ENCODE measurements at regions not wholly inside any gene's neighbourhood (a gene's known extent, or its start where the extent isn't known, plus 50 kb on each side); places are given as distances from the start of the nearest gene placed in this dataset.

GRCh38 chr7:125444864-125445263, 515.2 kb upstream of the POT1 start:
- Histone ChIP-seq H3K4me1 (no peaks in the 10 kb centered on the region), H3K4me3 (no peak overlapping the region), H3K27me3 (no peaks in the 10 kb centered on the region), H3K27ac (no peak overlapping the region), H3K36me3 (no peaks in the 10 kb centered on the region), H3K9me3 (no peaks in the 10 kb centered on the region)
- ATAC-seq (no peak), DNase-seq (no peak)
- no peak for TF ChIP-seq POLR2A (IDR thresholded peaks at IDR 0.05)
- TF ChIP-seq CTCF (IDR thresholded peaks at IDR 0.05 in 4 of 5, conservative IDR thresholded peaks at IDR 0.05 in 1 of 5), result no peak
- in situ Hi-C loops (cut with MboI; ENCODE audit: low sequenced_read_pairs in 4 of 4), result no loop called here
- intact Hi-C loops (cut with DNase I; ENCODE audit: low total_unique reads), result no loop called here

- no peaks in the 10 kb centered on the region for H3K27me3 ChIP-seq
- in situ Hi-C loops (cut with MboI; ENCODE audit: low sequenced_read_pairs in 4 of 4) (no loop called here), intact Hi-C loops (cut with DNase I; ENCODE audit: low total_unique reads) (no loop called here)
- no peaks in the 10 kb centered on the region for H3K4me1 ChIP-seq
- H3K9me3 ChIP-seq, result no peaks in the 10 kb centered on the region
- H3K4me3 ChIP-seq, result no peak overlapping the region
- no peak overlapping the region for H3K27ac ChIP-seq
- no peaks in the 10 kb centered on the region for H3K36me3 ChIP-seq
- ATAC-seq (no peak), DNase-seq (no peak)
- no peak for TF ChIP-seq CTCF (IDR thresholded peaks at IDR 0.05 in 4 of 5, conservative IDR thresholded peaks at IDR 0.05 in 1 of 5)
- TF ChIP-seq POLR2A (IDR thresholded peaks at IDR 0.05), result no peak
Observed at GRCh38 chr7:125436220-125436619, 506.6 kb upstream of the POT1 start.

- H3K27ac ChIP-seq, result no peak overlapping the region
- ATAC-seq (no peak), DNase-seq (no peak)
- H3K4me1 ChIP-seq, result no peaks in the 10 kb centered on the region
- no peak overlapping the region for H3K4me3 ChIP-seq
- no peaks in the 10 kb centered on the region for H3K27me3 ChIP-seq
- no peaks in the 10 kb centered on the region for H3K9me3 ChIP-seq
- TF ChIP-seq CTCF (IDR thresholded peaks at IDR 0.05 in 4 of 5, conservative IDR thresholded peaks at IDR 0.05 in 1 of 5) (no peak), POLR2A (IDR thresholded peaks at IDR 0.05) (no peak)
- in situ Hi-C loops (cut with MboI; ENCODE audit: low sequenced_read_pairs in 4 of 4) (no loop called here), intact Hi-C loops (cut with DNase I; ENCODE audit: low total_unique reads) (no loop called here)
- no peaks in the 10 kb centered on the region for H3K36me3 ChIP-seq
Observed at GRCh38 chr7:125431349-125431748, 501.7 kb upstream of the POT1 start.

- Histone ChIP-seq H3K4me1 (no peaks in the 10 kb centered on the region), H3K4me3 (no peak overlapping the region), H3K27ac (no peak overlapping the region), H3K9me3 (no peaks in the 10 kb centered on the region), H3K27me3 (no peaks in the 10 kb centered on the region), H3K36me3 (no peaks in the 10 kb centered on the region)
- in situ Hi-C loops (cut with MboI; ENCODE audit: low sequenced_read_pairs in 4 of 4) (no loop called here), intact Hi-C loops (cut with DNase I; ENCODE audit: low total_unique reads) (no loop called here)
- no peak for DNase-seq
- no peak for TF ChIP-seq CTCF (IDR thresholded peaks at IDR 0.05 in 4 of 5, conservative IDR thresholded peaks at IDR 0.05 in 1 of 5)
- no peak for TF ChIP-seq POLR2A (IDR thresholded peaks at IDR 0.05)
- no peak for ATAC-seq
Observed at GRCh38 chr7:125430013-125430412, 500.4 kb upstream of the POT1 start.

- Histone ChIP-seq H3K9me3 (no peaks in the 10 kb centered on the region), H3K27ac (no peak overlapping the region), H3K4me1 (no peaks in the 10 kb centered on the region), H3K36me3 (no peaks in the 10 kb centered on the region), H3K4me3 (no peak overlapping the region), H3K27me3 (no peaks in the 10 kb centered on the region)
- intact Hi-C loops (cut with DNase I; ENCODE audit: low total_unique reads), result no loop called here
- no peak for ATAC-seq
- DNase-seq, result no peak
- in situ Hi-C loops (cut with MboI; ENCODE audit: low sequenced_read_pairs in 4 of 4), result no loop called here
- TF ChIP-seq POLR2A (IDR thresholded peaks at IDR 0.05) (no peak), CTCF (IDR thresholded peaks at IDR 0.05 in 4 of 5, conservative IDR thresholded peaks at IDR 0.05 in 1 of 5) (no peak)
Observed at GRCh38 chr7:125427676-125428075, 498.1 kb upstream of the POT1 start.

Measured in gastrocnemius medialis (tissue), 4 donors.